Neural progenitor cell (in vitro differentiated cells): ENCODE measurements at regions not wholly inside any gene's neighbourhood (a gene's known extent, or its start where the extent isn't known, plus 50 kb on each side); places are given as distances from the start of the nearest gene placed in this dataset.
A peak's percentile ranks its signal among the peaks of the same experiment; 100 is the strongest.

Source experiments
- DNase-seq: peaks from one replicate; pipeline ENCODE4 v3.0.0-alpha.2; 2016; ENCODE audit warnings: low spot score
- H2AFZ ChIP-seq: fragments of 200-600 bp; sonication (generic); replicated peaks from 2 replicates; pipeline ENCODE4 v1.6.1; 2016; ENCODE audit warnings: antibody characterized with exemption
- H3F3A ChIP-seq: fragments of 200-600 bp; sonication (generic); 2 replicates; pipeline ENCODE4 v1.6.1; 2016; ENCODE audit warnings: antibody characterized with exemption, low read depth
- H3K27ac ChIP-seq: fragments of 200-600 bp; sonication (generic); 2 replicates; pipeline ENCODE4 v1.5.1; 2016; ENCODE audit warnings: mild to moderate bottlenecking
- H3K27me3 ChIP-seq: fragments of 200-600 bp; sonication (generic); 2 replicates; pipeline ENCODE4 v1.6.1; 2016; ENCODE audit warnings: mild to moderate bottlenecking, moderate library complexity
- H3K36me3 ChIP-seq: fragments of 200-600 bp; sonication (generic); 2 replicates; pipeline ENCODE4 v1.5.1; 2016
- H3K4me1 ChIP-seq: fragments of 200-600 bp; sonication (generic); 2 replicates; pipeline ENCODE4 v1.6.1; 2016; ENCODE audit warnings: mixed run types
- H3K4me2 ChIP-seq: fragments of 200-600 bp; sonication (generic); 2 replicates; pipeline ENCODE4 v1.6.1; 2016
- H3K4me3 ChIP-seq: fragments of 200-600 bp; sonication (generic); 2 replicates; pipeline ENCODE4 v1.5.1; 2016
- H3K79me2 ChIP-seq: fragments of 200-600 bp; sonication (generic); 2 replicates; pipeline ENCODE4 v1.6.1; 2016; ENCODE audit warnings: low read depth
- H3K9ac ChIP-seq: fragments of 200-600 bp; sonication (generic); 2 replicates; pipeline ENCODE4 v1.6.1; 2016
- H3K9me3 ChIP-seq: fragments of 200-600 bp; sonication (generic); 2 replicates; pipeline ENCODE4 v1.5.1; 2016; ENCODE audit warnings: low read depth
- H4K20me1 ChIP-seq: fragments of 200-600 bp; sonication (generic); 2 replicates; pipeline ENCODE4 v1.6.1; 2016; ENCODE audit warnings: low read depth
- H3K27ac Mint-ChIP-seq: 3 replicates; pipeline ENCODE4 v1.8.0; 2021; ENCODE audit warnings: mixed read lengths
- H3K27me3 Mint-ChIP-seq: 2 replicates; pipeline ENCODE4 v1.8.0; 2022; ENCODE audit warnings: low read depth, mild to moderate bottlenecking, inconsistent platforms, moderate library complexity, mixed read lengths; ENCODE audit not compliant: insufficient read depth
- H3K36me3 Mint-ChIP-seq: 3 replicates; pipeline ENCODE4 v1.8.0; 2021; ENCODE audit warnings: mixed read lengths
- H3K4me1 Mint-ChIP-seq: 3 replicates; pipeline ENCODE4 v1.8.0; 2021; ENCODE audit warnings: mixed read lengths
- H3K4me3 Mint-ChIP-seq: 3 replicates; pipeline ENCODE4 v1.8.0; 2021; ENCODE audit warnings: mild to moderate bottlenecking, moderate library complexity, mixed read lengths
- H3K9me3 Mint-ChIP-seq: 3 replicates; pipeline ENCODE4 v1.8.0; 2020; ENCODE audit warnings: mixed read lengths
- CTCF ChIP-seq: fragments of 200-600 bp; sonication (generic); IDR thresholded peaks from 2 replicates; pipeline ENCODE4 v1.5.1; 2017; ENCODE audit warnings: antibody characterized with exemption, mild to moderate bottlenecking
- EZH2 ChIP-seq: fragments of 200-600 bp; sonication (generic); IDR thresholded peaks from 2 replicates; pipeline ENCODE4 v1.6.1; 2017; ENCODE audit warnings: antibody characterized with exemption, mild to moderate bottlenecking, moderate library complexity
- EZH2phosphoT487 ChIP-seq: fragments of 200-600 bp; sonication (generic); IDR thresholded peaks from 2 replicates; pipeline ENCODE4 v1.6.1; 2017; ENCODE audit warnings: antibody characterized with exemption

- Histone ChIP-seq H3K4me3 (no peak overlapping the region), H3K9ac (no peak overlapping the region), H3K9me3 (no peaks in the 10 kb centered on the region), H2AFZ (peak overlapping the region; percentile 4), H3K27me3 (no peaks in the 10 kb centered on the region), H3F3A (no peaks in the 10 kb centered on the region), H3K4me2 (no peak overlapping the region), H3K4me1 (no peaks in the 10 kb centered on the region), H3K27ac (no peak overlapping the region), H3K79me2 (no peaks in the 10 kb centered on the region), H4K20me1 (no peaks in the 10 kb centered on the region), H3K36me3 (no peaks in the 10 kb centered on the region)
- Mint-ChIP-seq H3K27me3 (no peaks in the 10 kb centered on the region), H3K27ac (no peak overlapping the region), H3K4me1 (peaks cover 8% of the 10 kb centered on the region), H3K4me3 (no peak overlapping the region), H3K36me3 (no peaks in the 10 kb centered on the region), H3K9me3 (no peaks in the 10 kb centered on the region)
- TF ChIP-seq CTCF, result no peak
- TF ChIP-seq EZH2phosphoT487, result no peak
- no peak for TF ChIP-seq EZH2
- DNase-seq, result no peak
Measured at GRCh38 chr4:126338548-126338947, 1023.8 kb downstream of the FAT4 start.

GRCh38 chr4:126341927-126342326 is 1027.2 kb downstream of the FAT4 start:
- H3K9me3 Mint-ChIP-seq, result no peaks in the 10 kb centered on the region
- H3K9ac ChIP-seq, result no peak overlapping the region
- no peak overlapping the region for H3K27ac ChIP-seq
- H2AFZ ChIP-seq, result no peak overlapping the region
- peaks cover 8% of the 10 kb centered on the region for H3K4me1 Mint-ChIP-seq
- no peak for DNase-seq
- H3K4me1 ChIP-seq, result no peaks in the 10 kb centered on the region
- TF ChIP-seq CTCF, result no peak
- TF ChIP-seq EZH2, result no peak
- no peak for TF ChIP-seq EZH2phosphoT487
- no peaks in the 10 kb centered on the region for H4K20me1 ChIP-seq
- H3K4me3 Mint-ChIP-seq, result no peak overlapping the region
- no peaks in the 10 kb centered on the region for H3K27me3 ChIP-seq
- no peaks in the 10 kb centered on the region for H3F3A ChIP-seq
- no peaks in the 10 kb centered on the region for H3K36me3 Mint-ChIP-seq
- no peak overlapping the region for H3K4me2 ChIP-seq
- no peak overlapping the region for H3K4me3 ChIP-seq
- H3K27ac Mint-ChIP-seq, result no peak overlapping the region
- H3K36me3 ChIP-seq, result no peaks in the 10 kb centered on the region
- no peaks in the 10 kb centered on the region for H3K27me3 Mint-ChIP-seq
- H3K9me3 ChIP-seq, result no peaks in the 10 kb centered on the region
- no peaks in the 10 kb centered on the region for H3K79me2 ChIP-seq

GRCh38 chr4:126344472-126344871 is 1029.7 kb downstream of the FAT4 start:
- H3K79me2 ChIP-seq, result no peaks in the 10 kb centered on the region
- no peaks in the 10 kb centered on the region for H3K4me1 ChIP-seq
- H3K9ac ChIP-seq, result no peak overlapping the region
- H4K20me1 ChIP-seq, result no peaks in the 10 kb centered on the region
- H3K27me3 Mint-ChIP-seq, result no peaks in the 10 kb centered on the region
- no peaks in the 10 kb centered on the region for H3F3A ChIP-seq
- H2AFZ ChIP-seq, result no peak overlapping the region
- H3K4me1 Mint-ChIP-seq, result no peaks in the 10 kb centered on the region
- no peak overlapping the region for H3K27ac Mint-ChIP-seq
- H3K36me3 Mint-ChIP-seq, result no peaks in the 10 kb centered on the region
- H3K9me3 ChIP-seq, result no peaks in the 10 kb centered on the region
- DNase-seq, result no peak
- no peak for TF ChIP-seq EZH2
- TF ChIP-seq CTCF, result no peak
- no peak for TF ChIP-seq EZH2phosphoT487
- no peaks in the 10 kb centered on the region for H3K36me3 ChIP-seq
- H3K27me3 ChIP-seq, result no peaks in the 10 kb centered on the region
- H3K4me3 ChIP-seq, result no peak overlapping the region
- H3K4me3 Mint-ChIP-seq, result no peak overlapping the region
- no peaks in the 10 kb centered on the region for H3K9me3 Mint-ChIP-seq
- H3K4me2 ChIP-seq, result no peak overlapping the region
- H3K27ac ChIP-seq, result no peak overlapping the region

GRCh38 chr4:126346654-126347053 is 1031.9 kb downstream of the FAT4 start:
- DNase-seq, result no peak
- no peaks in the 10 kb centered on the region for H3K36me3 Mint-ChIP-seq
- H3K9me3 Mint-ChIP-seq, result no peaks in the 10 kb centered on the region

More at GRCh38 chr4:126346654-126347053, 1031.9 kb downstream of the FAT4 start:
- Histone ChIP-seq H3K27me3 (no peaks in the 10 kb centered on the region), H3K4me3 (no peak overlapping the region), H3K36me3 (no peaks in the 10 kb centered on the region), H3F3A (no peaks in the 10 kb centered on the region), H3K79me2 (no peaks in the 10 kb centered on the region), H3K9me3 (no peaks in the 10 kb centered on the region), H3K27ac (no peak overlapping the region), H2AFZ (no peak overlapping the region), H4K20me1 (no peaks in the 10 kb centered on the region), H3K9ac (no peak overlapping the region), H3K4me2 (no peak overlapping the region), H3K4me1 (no peaks in the 10 kb centered on the region)
- no peak overlapping the region for H3K27ac Mint-ChIP-seq
- no peaks in the 10 kb centered on the region for H3K27me3 Mint-ChIP-seq
- H3K4me1 Mint-ChIP-seq, result no peaks in the 10 kb centered on the region
- TF ChIP-seq EZH2phosphoT487 (no peak), EZH2 (no peak), CTCF (no peak)
- no peak overlapping the region for H3K4me3 Mint-ChIP-seq
